ENCODE measurements at regions not wholly inside any gene's neighbourhood (a gene's known extent, or its start where the extent isn't known, plus 50 kb on each side); places are given as distances from the start of the nearest gene placed in this dataset.
"Not testable (repeated sequence)": the region's sequence is repeated elsewhere in the genome, so short reads cannot be mapped to it uniquely, and the experiment has no call there.

DNA sequence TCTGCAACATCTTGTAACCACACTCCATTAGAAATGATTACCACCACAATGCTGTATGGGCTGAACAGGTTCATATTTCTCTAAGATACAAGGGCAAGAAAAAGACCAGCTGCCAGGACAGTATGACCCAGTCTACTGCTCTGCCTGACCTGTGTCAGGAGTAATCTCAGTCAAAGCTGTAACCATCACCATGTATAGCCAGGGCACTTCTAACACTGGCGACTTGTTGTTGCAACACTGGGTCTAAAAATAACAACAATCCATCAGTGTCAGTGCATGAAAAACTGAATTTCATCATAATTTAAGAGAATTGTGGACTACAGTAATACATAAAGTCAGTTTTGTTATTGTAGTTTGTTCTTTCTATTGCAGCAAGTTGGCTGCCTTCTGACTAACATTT is 738.6 kb upstream of the ADGRB3 start:
- no peak for DNase-seq

DNA sequence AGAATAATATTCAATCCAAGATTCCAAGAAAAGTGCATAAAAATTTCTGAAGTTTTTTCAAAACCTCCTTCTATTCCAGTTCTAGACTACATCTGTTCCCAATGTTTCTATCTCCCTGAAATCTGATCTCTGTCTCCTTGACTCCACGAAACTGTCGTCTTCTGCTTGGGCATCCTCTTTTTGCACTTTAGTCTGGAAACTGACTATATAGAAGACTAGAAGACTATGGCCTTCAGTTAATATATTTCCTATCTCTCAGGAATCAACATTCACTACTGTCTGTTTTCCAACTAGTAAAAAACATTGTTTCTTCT is 745.4 kb upstream of the ADGRB3 start:
- no peak for DNase-seq

DNA sequence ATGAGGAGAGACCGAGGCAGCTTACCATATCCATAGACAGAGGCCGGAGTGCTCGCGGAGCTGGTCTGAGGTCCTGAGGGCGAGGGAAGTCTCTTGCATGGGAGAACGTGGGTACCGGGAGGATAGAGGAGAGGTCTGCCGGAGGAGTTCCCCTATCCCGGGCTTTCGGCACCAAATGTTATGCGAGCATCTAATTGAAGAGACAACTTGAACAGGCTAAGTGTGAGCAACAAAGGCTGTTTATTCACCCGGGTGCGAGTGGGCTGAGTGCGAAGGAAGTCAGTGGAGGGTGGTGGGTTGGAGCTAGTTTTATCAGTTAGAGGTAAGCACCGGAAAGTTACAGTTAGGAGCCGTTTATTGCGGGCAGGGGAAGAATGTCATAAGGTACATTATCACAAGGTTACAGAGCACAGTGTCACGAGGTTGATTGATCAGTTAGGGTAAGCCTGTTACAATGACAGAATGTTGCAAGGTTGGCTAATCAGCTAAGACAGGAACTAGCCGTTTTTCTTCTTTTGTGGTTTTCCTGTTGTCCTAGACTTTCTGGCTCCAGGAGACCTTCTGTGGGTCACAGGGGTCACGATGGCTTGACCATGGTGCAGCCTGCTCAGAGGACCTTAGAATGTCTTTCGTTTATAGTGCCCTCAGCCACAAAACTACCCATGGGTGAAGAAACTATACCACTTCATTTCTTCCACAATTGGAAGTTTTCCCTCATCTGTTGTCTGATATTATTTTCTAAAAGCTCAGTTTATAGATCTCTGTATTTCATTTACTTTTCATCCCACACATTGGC is 746.0 kb upstream of the ADGRB3 start:
- no peak for DNase-seq

DNA sequence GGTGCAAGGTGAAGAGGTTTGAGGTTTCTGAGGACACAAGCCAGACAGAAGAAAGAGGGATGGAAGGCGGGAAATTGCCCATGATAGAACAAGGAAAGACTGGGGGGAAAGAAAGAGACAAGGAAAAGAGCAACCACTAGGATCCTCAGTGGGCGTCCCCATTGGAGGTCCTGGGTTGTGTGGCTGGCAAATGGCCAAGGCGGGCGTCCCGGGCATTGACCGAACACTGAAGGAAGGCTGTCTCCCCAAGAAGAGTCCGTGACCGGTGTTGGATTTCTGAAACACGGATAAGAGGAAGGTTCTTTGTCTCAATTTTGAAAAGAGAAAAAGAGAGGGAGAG is 746.6 kb upstream of the ADGRB3 start:
- DNase-seq = no peak

DNA sequence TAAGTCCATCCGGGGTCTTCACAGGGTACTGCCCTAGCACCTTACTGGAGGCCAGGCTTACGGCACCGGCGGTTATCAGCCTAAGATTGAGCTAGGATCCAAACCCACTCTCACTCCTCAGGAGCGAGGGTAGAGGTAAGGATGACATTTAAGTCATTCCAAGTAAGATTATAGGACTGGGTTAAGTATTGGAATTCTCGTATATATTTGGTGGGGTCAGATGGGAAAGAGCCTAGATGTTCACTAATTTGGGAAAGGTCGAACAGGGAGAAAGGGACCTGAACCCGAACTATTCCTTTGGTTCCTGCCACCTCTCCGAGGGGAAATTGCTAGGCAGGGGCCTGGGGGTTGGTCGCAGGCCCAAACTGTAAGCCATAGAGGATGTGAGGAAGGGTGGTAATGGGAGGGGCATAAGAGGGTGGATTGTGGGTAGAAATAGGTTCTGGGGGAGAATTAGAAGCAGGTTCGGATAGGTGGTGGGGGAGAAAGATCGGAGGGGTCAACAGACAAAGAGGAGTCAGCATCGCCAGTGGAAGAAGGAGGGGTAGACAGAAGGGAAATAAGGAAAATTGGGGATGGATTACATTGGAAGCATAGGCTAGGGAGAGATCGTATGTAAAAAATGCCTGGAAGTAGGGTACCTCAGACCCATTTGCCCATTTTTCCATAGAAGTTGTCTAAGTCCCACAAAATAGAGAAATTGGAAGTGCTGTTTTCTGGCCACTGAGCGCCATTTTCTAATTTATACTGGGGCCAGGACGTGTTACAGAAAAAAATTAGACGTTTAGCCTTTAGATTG is 747.1 kb upstream of the ADGRB3 start:
- no peak for DNase-seq

DNA sequence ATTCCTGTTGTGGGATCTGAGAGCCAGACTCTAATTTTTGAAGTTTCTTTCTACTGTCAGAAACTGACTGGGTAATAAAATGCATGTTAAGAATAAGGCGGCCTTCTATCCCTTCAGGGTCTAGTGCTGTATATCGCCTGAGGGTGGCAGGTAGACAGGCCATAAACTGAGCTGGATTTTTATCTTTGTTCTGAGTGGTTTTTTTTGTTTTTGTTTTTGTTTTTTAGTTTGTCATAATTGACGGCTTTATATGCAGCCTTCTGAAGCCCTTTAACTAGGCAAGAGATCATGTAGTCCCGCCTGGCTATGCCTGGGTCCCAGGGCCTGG is 747.7 kb upstream of the ADGRB3 start:
- DNase-seq = no peak

DNA sequence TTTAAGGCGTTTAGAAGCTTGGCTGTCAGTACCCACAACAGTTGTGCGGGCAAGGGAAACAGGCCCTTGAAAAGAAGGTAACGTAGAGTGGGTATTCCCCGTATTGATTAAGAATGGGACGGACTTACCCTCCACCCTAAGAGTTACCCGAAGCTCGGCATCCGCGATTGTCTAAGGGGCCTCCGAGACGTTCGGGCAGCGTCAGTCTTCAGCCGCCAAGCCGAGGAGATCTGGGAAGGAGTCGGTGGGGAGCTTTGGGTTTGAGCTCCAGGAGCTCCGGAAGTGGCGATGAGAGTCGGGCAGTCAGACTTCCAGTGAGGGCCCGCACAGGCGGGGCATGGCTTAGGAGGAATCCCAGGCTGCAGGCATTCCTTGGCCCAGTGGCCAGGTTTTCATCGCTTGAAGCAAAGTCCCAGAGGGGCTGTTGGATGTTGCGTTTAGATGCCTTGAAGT is 748.2 kb upstream of the ADGRB3 start:
- DNase-seq = no peak

DNA sequence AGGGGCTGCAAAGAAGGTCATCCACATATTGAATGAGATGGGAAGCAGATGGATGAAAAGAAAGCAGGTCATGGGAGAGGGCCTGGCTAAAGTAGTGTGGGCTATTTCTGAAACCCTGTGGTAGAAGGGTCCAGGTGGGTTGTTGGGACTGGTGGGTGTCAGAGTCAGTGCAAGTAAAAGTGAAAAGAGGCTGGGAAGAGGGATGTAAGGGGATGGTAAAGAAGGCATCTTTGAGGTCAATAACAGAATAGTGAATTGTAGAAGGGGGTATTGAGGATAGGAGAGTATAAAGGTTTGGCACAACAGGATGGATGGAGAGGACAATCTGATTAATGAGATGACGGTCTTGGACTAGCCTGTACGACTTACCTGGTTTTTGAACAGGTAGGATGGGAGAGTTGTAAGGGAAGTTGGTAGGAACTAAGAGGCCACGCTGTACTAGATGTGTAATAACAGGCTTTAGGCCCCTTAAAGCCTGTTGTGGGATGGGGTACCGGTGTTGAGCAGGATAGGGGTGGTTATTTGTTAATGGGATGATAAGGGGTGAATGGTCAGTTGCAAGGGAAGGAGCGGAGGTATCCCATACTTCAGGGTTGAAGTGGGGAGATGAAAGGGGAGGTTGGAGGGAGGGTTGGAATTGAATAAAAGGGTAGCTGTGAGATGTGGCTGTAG is 748.9 kb upstream of the ADGRB3 start:
- no peak for DNase-seq

DNA sequence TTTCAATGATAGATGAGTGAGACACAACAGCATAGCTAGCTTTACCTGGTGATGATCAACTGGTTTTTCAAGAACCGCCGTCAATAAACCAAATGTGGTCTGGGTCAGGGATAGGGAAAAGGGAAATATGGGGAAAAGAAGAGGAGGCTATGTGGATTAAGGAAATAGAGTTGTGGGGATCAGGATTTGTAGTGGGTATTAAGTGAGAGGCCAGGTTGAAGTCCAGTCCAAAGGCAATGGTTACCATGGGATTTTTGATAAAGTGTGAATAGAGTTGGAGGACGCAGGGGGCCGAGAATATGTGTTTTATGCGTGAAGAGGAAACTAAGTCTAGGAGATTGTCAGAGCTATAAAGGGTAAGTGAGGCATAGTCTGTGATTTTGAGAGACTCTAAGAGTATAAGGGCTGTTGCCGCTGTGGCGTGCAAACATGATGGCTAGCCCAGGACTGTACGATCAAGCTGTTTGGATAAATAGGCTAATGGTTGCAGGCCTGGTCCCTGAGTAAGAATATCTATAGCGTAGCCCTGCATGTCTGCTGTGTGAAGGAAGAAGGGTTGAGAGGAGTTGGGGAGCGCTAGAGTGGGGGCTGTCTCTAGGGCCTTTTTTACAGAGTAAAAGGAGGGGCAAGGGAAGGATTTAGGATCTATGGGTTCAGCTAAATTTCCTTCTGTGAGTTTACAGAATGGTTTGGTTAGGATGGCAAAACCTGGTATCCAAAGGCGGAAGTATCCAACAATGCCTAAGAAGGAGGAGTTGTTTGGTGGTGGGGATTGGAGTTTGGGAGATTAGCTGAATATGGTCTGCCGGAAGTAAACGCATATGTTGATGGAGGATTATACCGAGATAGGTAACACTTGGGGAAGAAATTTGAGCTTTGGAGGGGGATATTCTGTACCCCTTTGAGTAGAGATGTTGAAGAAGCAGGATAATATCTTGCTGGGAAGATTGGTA is 749.7 kb upstream of the ADGRB3 start:
- no peak for DNase-seq

DNA sequence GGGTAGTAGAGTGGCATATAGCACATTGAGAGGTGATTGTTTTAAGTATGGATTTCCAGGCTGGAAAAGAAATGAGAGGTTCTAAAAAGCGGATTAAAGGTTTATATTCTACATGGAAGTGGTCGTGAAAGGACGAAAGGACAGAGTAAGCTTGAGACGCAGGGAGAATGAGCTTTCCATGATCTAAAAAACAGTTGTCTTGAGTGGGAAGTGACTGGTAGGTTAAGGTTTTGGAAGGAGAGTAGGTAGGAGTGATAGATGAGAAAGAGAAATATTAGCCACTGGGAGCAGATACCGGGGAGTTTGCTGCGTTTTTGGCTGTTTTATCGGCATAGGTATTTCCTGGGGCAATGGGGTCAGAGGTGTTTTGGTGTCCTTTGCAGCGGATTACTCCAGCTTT is 750.6 kb upstream of the ADGRB3 start:
- DNase-seq = no peak

DNA sequence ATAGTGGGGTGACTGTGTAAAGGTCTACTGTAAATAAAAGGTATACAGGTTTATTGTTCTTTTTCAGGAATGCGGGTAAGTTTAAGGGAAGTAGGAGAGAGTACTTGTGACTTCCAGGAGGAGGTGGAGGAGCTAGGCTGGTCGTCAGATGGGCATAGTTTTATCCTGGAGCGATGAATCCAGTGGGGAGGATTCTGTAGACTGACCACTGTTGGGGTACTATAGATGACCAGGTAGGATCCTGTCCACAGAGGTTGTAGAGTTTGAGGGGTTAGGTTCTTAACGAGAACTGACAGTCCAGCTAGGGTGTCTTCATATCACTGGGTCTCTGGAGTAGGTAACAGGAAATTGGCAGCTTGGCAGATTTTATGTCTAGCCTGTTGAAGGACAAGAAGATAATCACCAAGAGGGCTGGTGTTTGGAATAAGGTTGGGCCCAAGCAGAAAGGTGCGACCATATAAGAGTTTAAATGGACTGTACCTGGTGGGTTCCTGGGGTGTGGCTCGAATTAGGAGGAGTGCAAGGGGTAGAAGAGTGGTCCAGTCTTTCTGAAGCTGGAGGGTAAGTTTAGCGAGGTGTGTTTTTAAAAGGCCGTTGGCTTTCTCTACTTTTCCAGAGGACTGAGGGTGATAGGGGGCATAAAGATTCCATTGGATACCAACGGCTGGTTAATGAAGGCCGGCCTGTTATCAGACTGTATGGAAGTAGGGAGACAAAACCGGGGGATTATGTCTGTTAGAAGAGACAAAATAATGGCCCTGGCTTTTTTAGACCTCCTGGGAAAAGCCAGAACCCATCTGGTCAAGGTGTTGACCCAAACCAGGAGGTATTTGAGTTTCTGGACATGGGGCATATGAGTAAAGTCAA is 751.3 kb upstream of the ADGRB3 start:
- no peak for DNase-seq

DNA sequence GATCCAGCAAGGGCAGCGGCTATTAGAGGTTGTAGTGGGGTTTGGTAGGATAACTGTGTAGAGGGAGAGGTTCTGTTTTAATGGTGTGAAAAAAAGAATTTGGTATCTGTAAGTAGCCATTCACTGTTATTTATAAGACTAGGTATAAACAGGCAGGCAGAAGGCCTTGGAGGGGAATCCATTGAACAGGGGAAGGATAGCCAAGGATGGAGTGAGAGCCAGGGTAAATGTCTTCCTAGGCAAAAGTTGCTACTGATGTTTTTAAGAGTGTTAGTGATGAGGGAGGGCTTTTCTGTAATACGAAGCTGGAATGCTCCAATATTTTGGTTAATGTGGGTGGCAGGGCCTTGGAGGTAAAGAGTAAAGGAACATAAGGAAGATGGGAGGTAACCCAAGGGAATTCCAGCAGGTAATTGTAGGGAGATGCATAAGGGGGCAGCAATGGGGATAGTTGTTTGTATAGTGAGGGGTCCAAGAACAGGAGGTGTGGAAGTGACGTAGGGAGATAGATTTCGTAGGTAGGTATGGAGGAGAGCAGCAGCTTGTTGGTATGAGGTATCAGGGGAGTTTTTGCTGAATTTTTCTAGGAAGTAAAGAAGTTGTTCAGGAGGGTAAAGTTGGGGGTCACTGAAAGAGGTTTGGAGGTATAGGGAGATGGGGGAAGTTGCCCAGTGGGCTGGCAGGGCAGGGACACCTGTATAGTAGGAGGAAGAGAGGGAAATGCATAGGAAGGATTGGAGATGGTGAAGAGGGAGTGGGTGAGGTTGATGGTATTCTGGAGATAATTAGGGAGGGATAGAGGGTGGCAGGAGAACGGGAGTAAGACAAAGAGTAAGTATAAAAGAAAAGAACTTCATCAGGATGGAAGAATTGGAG is 752.4 kb upstream of the ADGRB3 start:
- DNase-seq = no peak

DNA sequence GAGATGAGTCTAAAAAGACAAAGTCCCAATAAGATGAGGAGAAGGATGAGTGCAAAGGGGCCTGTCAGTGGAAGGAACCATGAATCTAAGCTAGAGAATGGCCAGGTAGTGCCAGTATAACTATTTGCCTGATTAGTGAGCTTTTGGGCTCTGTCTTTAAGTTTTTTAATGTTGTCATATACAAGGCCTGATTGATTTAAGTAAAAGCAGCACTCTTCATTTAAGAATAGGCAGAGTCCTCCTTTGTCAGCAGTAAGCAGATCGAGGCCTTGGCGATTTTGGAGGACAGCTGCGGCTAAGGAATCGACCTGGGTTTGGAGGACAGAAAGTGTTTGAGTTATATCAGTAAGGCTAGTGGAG is 753.4 kb upstream of the ADGRB3 start:
- no peak for DNase-seq

DNA sequence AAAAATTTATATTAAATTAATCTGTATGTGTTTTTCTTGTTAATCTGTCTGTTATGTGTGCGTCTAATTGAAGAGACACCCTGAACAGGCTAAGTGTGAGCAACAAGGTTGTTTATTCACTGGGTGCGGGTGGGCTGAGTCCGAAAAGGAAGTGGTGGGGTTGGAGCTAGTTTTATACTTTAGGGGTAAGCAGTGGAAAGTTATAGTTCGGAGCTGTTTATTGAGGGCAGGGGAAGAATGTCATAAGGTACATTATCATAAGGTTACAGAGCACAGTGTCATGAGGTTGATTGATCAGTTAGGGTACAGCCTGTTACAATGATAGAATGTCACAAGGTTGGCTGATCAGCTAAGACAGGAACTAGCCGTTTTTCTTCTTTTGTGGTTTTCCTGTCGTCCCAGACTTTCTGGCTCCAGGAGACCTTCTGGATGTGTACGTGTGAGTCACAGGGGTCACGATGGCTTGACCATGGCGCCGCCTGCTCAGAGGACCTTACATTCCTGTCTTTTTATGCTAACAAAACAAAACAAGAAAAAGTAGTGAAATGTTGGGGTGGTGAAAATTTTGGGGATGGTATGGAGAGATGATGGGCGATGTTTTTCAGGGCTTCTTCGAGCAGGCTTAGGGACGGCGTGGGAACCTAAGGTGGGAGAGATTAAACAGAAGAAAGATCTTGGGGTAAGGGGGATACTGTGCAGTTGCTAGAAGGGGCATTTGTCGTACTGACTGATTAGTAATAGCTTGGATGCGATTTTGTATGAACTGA is 754.0 kb upstream of the ADGRB3 start:
- DNase-seq = no peak

DNA sequence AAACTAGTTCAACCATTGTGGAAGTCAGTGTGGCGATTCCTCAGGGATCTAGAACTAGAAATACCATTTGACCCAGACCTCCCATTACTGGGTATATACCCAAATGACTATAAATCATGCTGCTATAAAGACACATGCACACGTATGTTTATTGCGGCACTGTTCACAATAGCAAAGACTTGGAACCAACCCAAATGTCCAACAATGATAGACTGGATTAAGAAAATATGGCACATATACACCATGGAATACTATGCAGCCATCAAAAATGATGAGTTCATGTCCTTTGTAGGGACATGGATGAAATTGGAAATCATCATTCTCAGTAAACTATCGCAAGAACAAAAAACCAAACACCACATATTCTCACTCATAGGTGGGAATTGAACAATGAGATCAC is 754.7 kb upstream of the ADGRB3 start:
- not testable (repeated sequence) for DNase-seq

DNA sequence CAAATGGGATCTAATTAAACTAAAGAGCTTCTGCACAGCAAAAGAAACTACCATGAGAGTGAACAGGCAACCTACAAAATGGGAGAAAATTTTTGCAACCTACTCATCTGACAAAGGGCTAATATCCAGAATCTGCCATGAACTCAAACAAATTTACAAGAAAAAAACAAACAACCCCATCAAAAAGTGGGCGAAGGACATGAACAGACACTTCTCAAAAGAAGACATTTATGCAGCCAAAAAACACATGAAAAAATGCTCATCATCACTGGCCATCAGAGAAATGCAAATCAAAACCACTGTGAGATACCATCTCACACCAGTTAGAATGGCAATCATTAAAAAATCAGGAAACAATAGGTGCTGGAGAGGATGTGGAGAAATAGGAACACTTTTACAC is 755.2 kb upstream of the ADGRB3 start:
- DNase-seq = not testable (repeated sequence)

DNA sequence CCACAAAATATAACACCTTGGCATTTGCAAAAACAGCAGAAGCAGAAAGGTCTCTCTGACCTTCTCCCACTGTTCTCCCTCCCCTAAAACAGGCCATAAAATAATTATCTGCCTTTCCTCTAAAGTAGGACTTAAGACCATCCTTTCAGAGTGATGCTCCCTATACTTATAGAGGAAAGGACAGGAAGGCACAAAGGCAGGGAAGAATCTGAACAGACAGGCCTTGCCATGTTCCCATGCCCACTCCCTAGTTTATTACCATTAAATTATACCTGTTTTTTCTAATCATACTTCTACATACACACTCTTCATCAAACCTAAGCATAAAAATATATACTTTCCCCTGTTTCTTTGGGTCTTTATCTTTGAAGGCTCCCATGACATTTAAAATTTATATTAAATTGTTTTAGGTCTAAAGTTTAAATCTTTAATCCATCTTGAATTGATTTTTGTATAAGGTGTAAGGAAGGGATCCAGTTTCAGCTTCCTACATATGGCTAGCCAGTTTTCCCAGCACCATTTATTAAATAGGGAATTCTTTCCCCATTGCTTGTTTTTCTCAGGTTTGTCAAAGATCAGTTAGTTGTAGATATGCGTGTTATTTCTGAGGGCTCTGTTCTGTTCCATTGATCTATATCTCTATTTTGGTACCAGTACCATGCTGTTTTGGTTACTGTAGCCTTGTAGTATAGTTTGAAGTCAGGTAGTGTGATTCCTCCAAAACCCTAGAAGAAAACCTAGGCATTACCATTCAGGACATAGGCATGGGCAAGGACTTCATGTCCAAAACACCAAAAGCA is 755.8 kb upstream of the ADGRB3 start:
- DNase-seq = not testable (repeated sequence)

DNA sequence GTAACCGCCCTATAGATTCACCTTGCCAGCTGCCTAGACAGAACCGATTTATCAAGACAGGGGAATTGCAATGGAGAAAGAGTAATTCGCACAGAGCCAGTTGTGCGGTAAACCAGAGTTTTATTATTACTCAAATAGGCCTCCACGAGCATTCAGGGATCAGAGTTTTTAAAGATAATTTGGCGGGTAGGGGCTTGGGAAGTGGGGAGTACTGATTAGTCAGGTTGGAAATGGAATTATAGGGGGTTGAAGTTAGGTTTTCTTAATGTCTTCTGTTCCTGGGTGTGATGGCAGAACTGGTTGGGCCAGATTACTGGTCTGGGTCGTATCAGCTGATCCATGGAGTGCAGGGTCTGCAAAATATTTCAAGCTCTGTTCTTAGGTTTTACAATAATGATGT is 756.9 kb upstream of the ADGRB3 start:
- DNase-seq = not testable (repeated sequence)

DNA sequence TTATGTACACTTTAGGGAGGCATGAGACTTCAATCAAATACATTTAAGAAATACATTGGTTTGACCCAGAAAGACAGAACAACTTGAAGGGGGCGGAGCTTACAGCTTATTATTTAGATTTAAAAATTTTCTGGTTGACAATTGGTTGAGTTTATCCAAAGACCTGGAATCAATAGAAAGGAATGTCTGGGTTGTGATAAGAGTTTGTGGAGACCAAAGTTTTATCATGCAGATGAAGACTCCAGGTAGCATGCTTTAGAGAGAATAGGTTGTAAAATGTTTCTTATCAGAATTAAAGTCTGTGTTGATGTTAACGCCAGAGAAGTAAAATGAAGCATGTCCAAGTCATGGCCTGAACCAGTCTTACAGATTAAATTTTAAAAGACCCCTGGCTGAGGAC is 757.8 kb upstream of the ADGRB3 start:
- no peak for DNase-seq
